K562 (cell line): ENCODE measurements at regions not wholly inside any gene's neighbourhood (a gene's known extent, or its start where the extent isn't known, plus 50 kb on each side); places are given as distances from the start of the nearest gene placed in this dataset.

ENCODE experiments used
- ATAC-seq: fragments of 200-7000 bp; cut with Tn5 transposase; 3 replicates; pipeline ENCODE4 v1.9.1; 2020; ENCODE audit warnings: moderate library complexity
- BruUV-seq: library from RNA; stranded (reverse); fragments of 400-500 nt; replicated peaks from 2 replicates; lab custom pipeline; 2021; lab: Mats Ljungman, UMichigan
- CTCF ChIA-PET: fragments of 300-600 bp; formaldehyde crosslinking; extraction: SDS; loops from one replicate; lab custom pipeline; 2021; ENCODE audit warnings: low intra/inter-chr PET ratio; lab: Yijun Ruan, JAX
- POLR2A ChIA-PET: fragments of 300-600, 350-650 bp; sonication (Branson Sonifier 250); formaldehyde crosslinking; extraction: SDS; loops from one replicate; lab custom pipeline; 2021; ENCODE audit warnings: antibody characterized with exemption, inconsistent platforms; lab: Yijun Ruan, JAX
- DNase-seq, 4 experiments: peaks; one replicate each; pipeline versions ENCODE4 v3.0.0 to v3.0.0-alpha.2; 2011 to 2018; ENCODE audit warnings: low spot score in 3 of 4, mixed read lengths in 3 of 4; ENCODE audit errors: extremely low read depth in 1 of 4
- FAIRE-seq: peaks from 2 replicates; lab custom pipeline; 2011; peaks lifted over from hg19 to GRCh38; lab: Jason Lieb, UNC
- H2AFZ ChIP-seq: 2 replicates; pipeline ENCODE4 v1.6.0; 2011; ENCODE audit warnings: low read depth, low read length, control low read depth, inconsistent platforms
- H3K27ac ChIP-seq: fragments of 200-600 bp; 3 replicates; pipeline ENCODE4 v1.8.0; 2011; ENCODE audit warnings: low read depth, mild to moderate bottlenecking, control low read depth, inconsistent platforms, low read length, moderate library complexity, mixed read lengths; ENCODE audit errors: extremely low read depth
- H3K27me3 ChIP-seq, 2 experiments: fragments of 300-600 bp in 1 of 2; 2 replicates in 1 of 2; 3 replicates in 1 of 2; pipeline versions ENCODE4 v1.6.0 to v1.8.0; 2011; ENCODE audit warnings: inconsistent platforms in 2 of 2, low read length in 2 of 2, mild to moderate bottlenecking in 1 of 2, mixed read lengths in 1 of 2, moderate library complexity in 1 of 2; ENCODE audit not compliant: control insufficient read depth in 2 of 2, insufficient read depth in 2 of 2
- H3K36me3 ChIP-seq: fragments of 300-600 bp; 3 replicates; pipeline ENCODE4 v1.8.0; 2011; ENCODE audit warnings: mild to moderate bottlenecking, low read length, inconsistent platforms; ENCODE audit not compliant: control insufficient read depth, insufficient read depth
- H3K4me1 ChIP-seq, 2 experiments: fragments of 200-600 bp in 1 of 2; replicated peaks in 1 of 2; 2 replicates in 1 of 2; 3 replicates in 1 of 2; pipeline versions ENCODE4 v1.5.1 to v1.8.0; 2011; ENCODE audit warnings: inconsistent platforms in 2 of 2, low read length in 2 of 2, mild to moderate bottlenecking in 1 of 2, mixed read lengths in 1 of 2, moderate library complexity in 1 of 2; ENCODE audit not compliant: control insufficient read depth in 2 of 2, insufficient read depth in 2 of 2
- H3K4me2 ChIP-seq: 2 replicates; pipeline ENCODE4 v1.6.1; 2011; ENCODE audit warnings: low read length, control low read depth, inconsistent platforms, mixed read lengths; ENCODE audit not compliant: insufficient read depth
- H3K4me3 ChIP-seq: fragments of 200-600 bp; sonication (generic), shearing (Covaris generic); 2 replicates; pipeline ENCODE4 v1.5.1; 2016; ENCODE audit warnings: control low read depth, inconsistent platforms
- H3K79me2 ChIP-seq: fragments of 200-600 bp; 3 replicates; pipeline ENCODE4 v1.8.0; 2011; ENCODE audit warnings: low read length, inconsistent platforms; ENCODE audit not compliant: control insufficient read depth, insufficient read depth
- H3K9ac ChIP-seq, 2 experiments: 2 replicates each; pipeline versions ENCODE4 v1.6.0 to v1.6.1; 2011; ENCODE audit warnings: low read depth in 2 of 2, low read length in 2 of 2, control low read depth in 1 of 2, inconsistent platforms in 1 of 2, mild to moderate bottlenecking in 1 of 2, mixed read lengths in 1 of 2; ENCODE audit not compliant: insufficient read depth in 1 of 2
- H3K9me1 ChIP-seq: one replicate; pipeline ENCODE4 v1.6.0; 2011; ENCODE audit warnings: inconsistent platforms, mild to moderate bottlenecking, low read length, moderate library complexity; ENCODE audit not compliant: control insufficient read depth, insufficient read depth
- H3K9me3 ChIP-seq: replicated peaks from 2 replicates; pipeline ENCODE4 v1.5.1; 2011; ENCODE audit warnings: low read depth, low read length, inconsistent platforms; ENCODE audit not compliant: control insufficient read depth, insufficient read depth
- H4K20me1 ChIP-seq: replicated peaks from 2 replicates; pipeline ENCODE4 v1.6.1; 2011; ENCODE audit warnings: low read length, inconsistent platforms, mixed read lengths; ENCODE audit not compliant: control insufficient read depth, insufficient read depth
- ARID4B ChIP-seq: sonication (generic); formaldehyde crosslinking; IDR thresholded peaks from 2 replicates; pipeline ENCODE4 v1.8.0; 2022; ENCODE audit warnings: mild to moderate bottlenecking, missing genetic modification reagents
- CBX2 ChIP-seq: fragments of 200-600 bp; sonication (generic); IDR thresholded peaks from one replicate; pipeline ENCODE4 v1.6.1; 2012; ENCODE audit warnings: mild to moderate bottlenecking, low read length, inconsistent platforms; ENCODE audit not compliant: insufficient read depth, poor library complexity, severe bottlenecking
- CBX5 ChIP-seq: IDR thresholded peaks from 2 replicates; pipeline ENCODE4 v1.6.1; 2014; ENCODE audit warnings: low read depth, borderline replicate concordance
- PHF21A ChIP-seq: fragments of 450-650 bp; IDR thresholded peaks from 2 replicates; pipeline ENCODE4 v1.6.1; 2017; ENCODE audit warnings: low read depth, borderline replicate concordance
- POLR2AphosphoS5 ChIP-seq: IDR thresholded peaks from 2 replicates; pipeline ENCODE4 v1.6.1; 2011; ENCODE audit warnings: mild to moderate bottlenecking, low read depth, low read length, moderate library complexity; ENCODE audit not compliant: control insufficient read depth, insufficient read depth
- SMARCC2 ChIP-seq: fragments of 450-650 bp; IDR thresholded peaks from 2 replicates; pipeline ENCODE4 v1.6.1; 2017; ENCODE audit warnings: antibody characterized with exemption, moderate library complexity, mild to moderate bottlenecking, low read depth
- SMARCE1 ChIP-seq: fragments of 450-650 bp; IDR thresholded peaks from 2 replicates; pipeline ENCODE4 v1.7.1; 2016; ENCODE audit warnings: mild to moderate bottlenecking
- SRSF1 ChIP-seq: fragments of 200-400 bp; formaldehyde crosslinking; IDR thresholded peaks from 2 replicates; pipeline ENCODE4 v1.6.1; 2017; ENCODE audit warnings: mild to moderate bottlenecking, low read depth, low read length, moderate library complexity
- STAG1 ChIP-seq: sonication (generic); formaldehyde crosslinking; IDR thresholded peaks from 2 replicates; pipeline ENCODE4 v1.5.0; 2020; ENCODE audit warnings: missing genetic modification reagents, borderline replicate concordance
- TAL1 ChIP-seq: fragments of 450-650 bp; IDR thresholded peaks from 2 replicates; pipeline ENCODE4 v1.6.1; 2016; ENCODE audit warnings: mild to moderate bottlenecking
- ZNF280B ChIP-seq: fragments of 250-450 bp; sonication (Bioruptor Pico); IDR thresholded peaks from 2 replicates; pipeline ENCODE4 v1.5.1; 2021; ENCODE audit warnings: mild to moderate bottlenecking
- ZNF3 ChIP-seq: fragments of 250-450 bp; sonication (Bioruptor Pico); IDR thresholded peaks from 2 replicates; pipeline ENCODE4 v1.5.0; 2021; ENCODE audit warnings: mild to moderate bottlenecking, moderate library complexity
- ZNF766 ChIP-seq: fragments of 200-800 bp; sonication (Bioruptor generic); conservative IDR thresholded peaks from 2 replicates; pipeline ENCODE4 v1.6.1; 2016; ENCODE audit warnings: missing genetic modification characterization, missing compliant biosample characterization
- ZSCAN29 ChIP-seq: fragments of 450-650 bp; IDR thresholded peaks from 2 replicates; pipeline ENCODE4 v1.6.1; 2017
- WGBS: fragments of 100-300 bp; shearing (Covaris generic); methylation state at CpG from one replicate; pipeline ENCODE4 v1.1.6; 2016; ENCODE audit warnings: low coverage, mixed read lengths; ENCODE audit not compliant: insufficient coverage; ENCODE audit errors: missing lambda C conversion rate; 5-methylcytosine and 5-hydroxymethylcytosine counted together
- in situ Hi-C: fragments of 300-500 bp; cut with MboI; formaldehyde crosslinking; loops from 4 replicates; pipeline ENCODE4 v1.15.0; 2018; ENCODE audit warnings: inconsistent platforms, mixed read lengths
- intact Hi-C: fragments of 100-400 bp; cut with micrococcal nuclease; formaldehyde crosslinking; loops from 2 replicates; pipeline ENCODE4 v1.14.2; 2022
- TF ChIP-seq, protein P1 (sequence below), 2 experiments: fragments of 450-650 bp in 1 of 2; sonication (generic) in 1 of 2; formaldehyde crosslinking; conservative IDR thresholded peaks; 2 replicates each; pipeline versions ENCODE4 v1.4.0 to v1.8.1; 2020 to 2022; ENCODE audit warnings: mild to moderate bottlenecking in 1 of 2, missing genetic modification reagents in 1 of 2

DNA sequence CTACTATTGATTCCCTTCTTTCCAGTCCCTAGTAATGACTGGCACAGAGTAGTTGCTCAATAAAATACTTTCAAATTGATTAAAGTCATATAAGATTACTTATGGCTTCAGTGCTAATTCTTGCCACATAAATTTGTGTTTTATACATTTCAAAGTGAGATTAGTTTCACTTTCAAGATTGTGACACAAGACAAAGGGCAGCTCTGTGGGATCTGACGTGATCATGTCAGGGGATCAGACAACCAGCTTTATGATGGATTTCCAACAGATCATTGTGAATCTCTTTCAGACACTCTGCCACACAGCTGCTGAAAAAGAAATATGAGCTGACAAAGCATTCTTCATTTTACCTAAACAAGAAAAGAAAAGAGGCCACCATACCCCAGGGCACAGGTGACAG is 73.4 kb upstream of the POMP start (continued):
- TF ChIP-seq ARID4B (no peak), ZNF280B (CRISPR knock-in tag) (no peak)
- TF ChIP-seq, all 486 proteins: peak for 3

DNA sequence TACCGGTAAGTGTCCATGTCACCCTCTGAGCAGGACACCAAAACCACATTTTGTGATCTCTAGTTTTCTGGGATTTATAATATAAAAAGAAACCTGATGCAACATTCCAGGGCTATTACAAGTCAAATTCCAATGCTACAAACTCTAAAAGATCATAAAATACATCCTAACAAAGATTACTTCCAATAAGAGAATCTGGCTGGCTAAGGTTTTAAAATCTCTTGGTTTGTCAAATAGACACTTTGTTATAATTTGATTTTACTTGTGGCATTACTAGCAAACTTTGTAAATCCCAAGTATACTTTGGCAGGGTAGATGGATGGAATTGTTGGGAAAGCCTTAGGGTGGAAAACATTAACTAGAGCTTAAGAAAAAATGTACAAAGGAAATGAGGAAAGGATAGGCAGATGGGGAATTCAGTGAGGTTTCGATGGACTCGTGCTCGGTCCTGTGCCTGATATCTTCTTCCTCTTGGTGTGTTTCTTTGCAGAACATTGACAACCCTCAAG is 74.0 kb upstream of the POMP start:
- H4K20me1 ChIP-seq: no peaks in the 10 kb centered on the region
- 32% methylated on average over 3 of the region's 4 CpGs for WGBS
- POLR2A ChIA-PET: no interaction called here
- FAIRE-seq (peak; percentile 37), DNase-seq (no peak), ATAC-seq (no peak)
- H3K9ac ChIP-seq: no peak overlapping the region
- H3K4me2 ChIP-seq: no peak overlapping the region
- H3K9me1 ChIP-seq: no peaks in the 10 kb centered on the region
- peaks cover 5 to 21% of the 10 kb centered on the region in 2 experiments; a peak in 3 of 5 replicates for H3K4me1 ChIP-seq
- no peaks in the 10 kb centered on the region for H3K36me3 ChIP-seq
- H3K27me3 ChIP-seq: no peaks in the 10 kb centered on the region
- no peak overlapping the region for H2AFZ ChIP-seq
- in situ Hi-C loops (no loop called here), intact Hi-C loops (no loop called here)
- no peaks in the 10 kb centered on the region for H3K9me3 ChIP-seq
- no peak overlapping the region for H3K27ac ChIP-seq
- no peaks in the 10 kb centered on the region for H3K79me2 ChIP-seq
- CTCF ChIA-PET: no interaction called here
- no peak overlapping the region for H3K4me3 ChIP-seq
- BruUV-seq: no TSS peak
- TF ChIP-seq ZSCAN29: no peak
- TF ChIP-seq STAG1: no peak
- TF ChIP-seq ZNF766 (CRISPR knock-in tag): no peak
- no peak for TF ChIP-seq SRSF1
- no peak for TF ChIP-seq PHF21A
- no peak for TF ChIP-seq SMARCC2
- no peak for TF ChIP-seq SMARCE1
- no peak for TF ChIP-seq POLR2AphosphoS5
- TF ChIP-seq TAL1: no peak
- TF ChIP-seq CBX5: no peak
- no peak for TF ChIP-seq CBX2
- TF ChIP-seq ZNF3 (CRISPR knock-in tag): no peak
- TF ChIP-seq, protein P1, sequence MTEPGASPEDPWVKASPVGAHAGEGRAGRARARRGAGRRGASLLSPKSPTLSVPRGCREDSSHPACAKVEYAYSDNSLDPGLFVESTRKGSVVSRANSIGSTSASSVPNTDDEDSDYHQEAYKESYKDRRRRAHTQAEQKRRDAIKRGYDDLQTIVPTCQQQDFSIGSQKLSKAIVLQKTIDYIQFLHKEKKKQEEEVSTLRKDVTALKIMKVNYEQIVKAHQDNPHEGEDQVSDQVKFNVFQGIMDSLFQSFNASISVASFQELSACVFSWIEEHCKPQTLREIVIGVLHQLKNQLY (CRISPR knock-in tag; conservative IDR thresholded peaks at IDR 0.05): no peak
